Lower lobe of right lung (tissue), 2 donors: ENCODE measurements at regions not wholly inside any gene's neighbourhood (a gene's known extent, or its start where the extent isn't known, plus 50 kb on each side); places are given as distances from the start of the nearest gene placed in this dataset.

Experiments
- ATAC-seq, 2 donors: fragments of 200-7000 bp; cut with Tn5 transposase; one replicate each; pipeline ENCODE4 v1.9.1; 2020 to 2022; ENCODE audit warnings: mild to moderate bottlenecking in 2 of 2, moderate library complexity in 2 of 2
- DNase-seq: peaks from one replicate; pipeline ENCODE4 v3.0.0-alpha.2; 2020
- H3K27ac ChIP-seq: fragments of 200-600 bp; one replicate; pipeline ENCODE4 v1.8.0; 2022
- H3K27me3 ChIP-seq: fragments of 200-600 bp; one replicate; pipeline ENCODE4 v1.8.0; 2022; ENCODE audit warnings: low read depth
- H3K36me3 ChIP-seq: fragments of 200-600 bp; one replicate; pipeline ENCODE4 v1.8.0; 2022; ENCODE audit warnings: mild to moderate bottlenecking
- H3K4me1 ChIP-seq: fragments of 200-600 bp; one replicate; pipeline ENCODE4 v1.8.0; 2022
- H3K4me3 ChIP-seq: fragments of 200-600 bp; one replicate; pipeline ENCODE4 v1.8.0; 2022; ENCODE audit warnings: mild to moderate bottlenecking
- H3K9me3 ChIP-seq: fragments of 200-600 bp; one replicate; pipeline ENCODE4 v1.8.0; 2022
- intact Hi-C: fragments of 100-400 bp; cut with DNase I; formaldehyde crosslinking; loops from one replicate; pipeline ENCODE4 v1.11.0; 2022
- TF ChIP-seq, protein P1 (sequence below): fragments of 200-600 bp; IDR thresholded peaks from one replicate; pipeline ENCODE4 v1.8.0; 2022; ENCODE audit warnings: antibody characterized with exemption, mild to moderate bottlenecking
- donor health status: DM: no; HTN: yes; CAD: no; lungs with severe emphysema.

DNA sequence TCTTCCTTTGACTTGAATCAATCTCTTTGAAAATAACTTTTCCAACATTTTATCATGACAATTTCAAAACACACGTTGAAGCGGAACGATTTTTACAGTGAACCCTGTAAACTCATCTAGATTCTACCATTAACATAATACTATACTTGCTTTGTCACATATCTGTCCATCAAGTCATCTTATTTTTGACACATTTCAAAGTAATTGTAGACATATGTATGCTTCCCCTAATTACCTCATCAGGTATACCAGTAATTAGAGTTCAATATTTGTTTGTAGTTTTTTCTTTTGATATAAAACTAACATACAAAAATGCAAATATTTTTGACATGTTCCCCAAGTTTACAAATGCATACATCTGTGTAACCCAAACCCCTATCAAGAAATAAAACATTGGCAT is 140.4 kb downstream of the DACT1 start:
- Histone ChIP-seq H3K4me1 (no peaks in the 10 kb centered on the region), H3K27ac (no peak overlapping the region), H3K27me3 (no peaks in the 10 kb centered on the region), H3K36me3 (no peaks in the 10 kb centered on the region), H3K4me3 (no peak overlapping the region), H3K9me3 (no peaks in the 10 kb centered on the region)
- intact Hi-C loops, result no loop called here
- TF ChIP-seq, protein P1, sequence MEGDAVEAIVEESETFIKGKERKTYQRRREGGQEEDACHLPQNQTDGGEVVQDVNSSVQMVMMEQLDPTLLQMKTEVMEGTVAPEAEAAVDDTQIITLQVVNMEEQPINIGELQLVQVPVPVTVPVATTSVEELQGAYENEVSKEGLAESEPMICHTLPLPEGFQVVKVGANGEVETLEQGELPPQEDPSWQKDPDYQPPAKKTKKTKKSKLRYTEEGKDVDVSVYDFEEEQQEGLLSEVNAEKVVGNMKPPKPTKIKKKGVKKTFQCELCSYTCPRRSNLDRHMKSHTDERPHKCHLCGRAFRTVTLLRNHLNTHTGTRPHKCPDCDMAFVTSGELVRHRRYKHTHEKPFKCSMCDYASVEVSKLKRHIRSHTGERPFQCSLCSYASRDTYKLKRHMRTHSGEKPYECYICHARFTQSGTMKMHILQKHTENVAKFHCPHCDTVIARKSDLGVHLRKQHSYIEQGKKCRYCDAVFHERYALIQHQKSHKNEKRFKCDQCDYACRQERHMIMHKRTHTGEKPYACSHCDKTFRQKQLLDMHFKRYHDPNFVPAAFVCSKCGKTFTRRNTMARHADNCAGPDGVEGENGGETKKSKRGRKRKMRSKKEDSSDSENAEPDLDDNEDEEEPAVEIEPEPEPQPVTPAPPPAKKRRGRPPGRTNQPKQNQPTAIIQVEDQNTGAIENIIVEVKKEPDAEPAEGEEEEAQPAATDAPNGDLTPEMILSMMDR, result no peak
- ATAC-seq, result no peak
- DNase-seq, result no peak

DNA sequence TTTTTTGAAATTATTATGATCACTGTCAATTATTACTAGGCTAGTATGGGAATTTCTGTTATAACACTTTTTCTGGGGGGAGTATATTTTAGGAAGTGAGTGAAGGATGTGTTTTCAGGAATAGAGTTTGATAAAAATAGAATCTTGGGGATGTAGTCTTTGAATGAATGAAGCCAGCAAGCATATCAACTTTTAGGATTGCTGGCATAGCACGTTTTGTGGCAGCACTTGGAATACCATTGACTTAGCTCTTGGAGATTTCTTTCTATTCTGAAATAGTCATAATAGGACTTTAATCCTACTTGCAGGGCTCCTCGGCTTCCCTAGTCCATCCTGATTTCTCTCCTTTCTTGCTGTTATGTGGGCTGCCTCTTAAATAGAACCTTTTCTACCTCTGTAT is 141.6 kb downstream of the DACT1 start:
- no peaks in the 10 kb centered on the region for H3K4me1 ChIP-seq
- H3K36me3 ChIP-seq, result no peaks in the 10 kb centered on the region
- TF ChIP-seq, protein P1, result no peak
- DNase-seq (no peak), ATAC-seq (no peak)
- intact Hi-C loops, result no loop called here
- H3K4me3 ChIP-seq, result no peak overlapping the region
- H3K27ac ChIP-seq, result no peak overlapping the region
- no peaks in the 10 kb centered on the region for H3K27me3 ChIP-seq
- H3K9me3 ChIP-seq, result no peaks in the 10 kb centered on the region

DNA sequence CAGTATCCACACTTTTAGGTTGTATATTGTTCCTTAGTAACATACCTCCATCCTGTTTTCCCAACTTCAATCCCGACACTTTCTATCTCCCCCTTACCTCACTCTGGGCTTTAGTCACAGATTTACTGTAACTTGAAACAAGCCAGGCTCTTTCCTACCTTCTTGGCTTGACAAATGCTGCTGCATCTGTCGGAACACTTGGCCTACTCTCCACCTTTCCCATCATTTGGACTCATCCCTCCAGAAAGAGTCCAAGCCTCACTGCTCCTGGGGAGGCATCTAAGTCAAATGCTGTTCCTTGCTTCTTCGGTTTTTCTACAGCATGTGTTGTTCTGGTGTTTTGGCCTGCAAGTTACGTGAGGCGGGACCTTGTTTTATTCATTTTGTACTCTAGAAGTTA is 142.4 kb downstream of the DACT1 start:
- H3K27ac ChIP-seq, result no peak overlapping the region
- no peaks in the 10 kb centered on the region for H3K36me3 ChIP-seq
- ATAC-seq (no peak), DNase-seq (no peak)
- no peaks in the 10 kb centered on the region for H3K27me3 ChIP-seq
- H3K4me3 ChIP-seq, result no peak overlapping the region
- H3K9me3 ChIP-seq, result no peaks in the 10 kb centered on the region
- intact Hi-C loops, result no loop called here
- TF ChIP-seq, protein P1, result no peak
- H3K4me1 ChIP-seq, result no peaks in the 10 kb centered on the region

DNA sequence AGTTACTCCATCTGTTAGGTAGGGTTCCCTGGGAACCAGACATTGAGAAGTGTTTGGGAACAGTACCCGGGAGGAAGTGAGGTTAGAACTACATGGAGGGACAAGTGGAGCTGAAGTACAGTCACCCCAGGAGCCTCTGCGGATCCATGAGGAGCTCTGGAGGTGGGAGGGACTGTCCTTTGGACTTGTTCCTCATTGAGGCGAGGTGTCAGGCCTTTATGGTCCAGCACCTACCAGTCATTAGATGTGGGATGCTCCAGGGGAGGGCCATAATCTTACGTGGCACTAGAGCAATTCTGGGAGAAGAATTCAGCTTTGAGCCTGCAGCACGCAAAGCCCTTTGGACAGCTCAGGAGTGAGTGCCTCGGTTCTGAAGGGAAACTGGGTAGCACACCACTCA is 142.8 kb downstream of the DACT1 start:
- Histone ChIP-seq H3K27me3 (no peaks in the 10 kb centered on the region), H3K27ac (no peak overlapping the region), H3K4me3 (no peak overlapping the region), H3K4me1 (no peaks in the 10 kb centered on the region), H3K9me3 (no peaks in the 10 kb centered on the region), H3K36me3 (no peaks in the 10 kb centered on the region)
- ATAC-seq (no peak), DNase-seq (no peak)
- intact Hi-C loops, result no loop called here
- TF ChIP-seq, protein P1, result no peak

DNA sequence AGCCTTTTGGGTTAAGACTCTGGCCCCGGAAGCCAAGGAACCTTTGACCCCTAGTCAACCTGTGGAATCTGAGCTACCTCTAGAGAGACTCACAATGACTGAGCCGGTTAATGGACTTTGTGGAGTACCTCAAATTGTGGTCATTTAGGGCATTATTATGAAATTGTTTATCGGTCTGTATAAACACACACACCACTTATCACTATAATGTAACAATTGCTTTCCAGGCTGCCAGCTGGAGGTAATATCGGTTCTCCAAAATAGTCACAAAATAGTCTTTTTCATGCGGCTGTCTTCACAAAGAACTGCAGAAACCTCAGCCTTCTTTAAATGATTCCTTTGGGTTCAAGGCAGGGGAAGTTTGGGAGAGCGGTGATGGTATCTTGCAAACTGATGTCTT is 144.2 kb downstream of the DACT1 start:
- intact Hi-C loops, result no loop called here
- H3K9me3 ChIP-seq, result no peaks in the 10 kb centered on the region
- no peak overlapping the region for H3K27ac ChIP-seq
- H3K36me3 ChIP-seq, result no peaks in the 10 kb centered on the region
- no peaks in the 10 kb centered on the region for H3K4me1 ChIP-seq
- H3K4me3 ChIP-seq, result no peak overlapping the region
- H3K27me3 ChIP-seq, result no peaks in the 10 kb centered on the region
- ATAC-seq (no peak), DNase-seq (no peak)
- TF ChIP-seq, protein P1, result no peak
